ENCODE measurements at regions not wholly inside any gene's neighbourhood (a gene's known extent, or its start where the extent isn't known, plus 50 kb on each side); places are given as distances from the start of the nearest gene placed in this dataset.

- no peak for DNase-seq
Measured at GRCh38 chr4:178311997-178312396, 869.8 kb upstream of the AGA start.

- DNase-seq = no peak
Measured at GRCh38 chr4:178314287-178314686, 872.0 kb upstream of the AGA start.

GRCh38 chr4:178316211-178316610, 874.0 kb upstream of the AGA start:
- no peak for DNase-seq

GRCh38 chr4:178320003-178320402, 877.8 kb upstream of the AGA start:
- DNase-seq = no peak

GRCh38 chr4:178322524-178323183, 880.4 kb upstream of the AGA start:
- DNase-seq = no peak

- no peak for DNase-seq
Measured at GRCh38 chr4:178329226-178329872, 887.1 kb upstream of the AGA start.

- no peak for DNase-seq
Measured at GRCh38 chr4:178333355-178333754, 891.1 kb upstream of the AGA start.

- DNase-seq = no peak
Measured at GRCh38 chr4:178339769-178340168, 897.5 kb upstream of the AGA start.

GRCh38 chr4:178340468-178340867, 898.2 kb upstream of the AGA start:
- DNase-seq = no peak

GRCh38 chr4:178344096-178344495, 901.9 kb upstream of the AGA start:
- DNase-seq = no peak

GRCh38 chr4:178347111-178347510, 904.9 kb upstream of the AGA start:
- DNase-seq = no peak

GRCh38 chr4:178349601-178350000, 907.4 kb upstream of the AGA start:
- DNase-seq = no peak

- DNase-seq = no peak
Measured at GRCh38 chr4:178351185-178351584, 908.9 kb upstream of the AGA start.

GRCh38 chr4:178356725-178357124, 914.5 kb upstream of the AGA start:
- no peak for DNase-seq

- DNase-seq = no peak
Measured at GRCh38 chr4:178385481-178385880, 943.2 kb upstream of the AGA start.

GRCh38 chr4:178387756-178388155, 945.5 kb upstream of the AGA start:
- no peak for DNase-seq

- no peak for DNase-seq
Measured at GRCh38 chr4:178395798-178396197, 953.6 kb upstream of the AGA start.

- no peak for DNase-seq
Measured at GRCh38 chr4:178412455-178412854, 970.2 kb upstream of the AGA start.

GRCh38 chr4:178414042-178414441, 971.8 kb upstream of the AGA start:
- DNase-seq = no peak

GRCh38 chr4:178414881-178415446, 972.7 kb upstream of the AGA start:
- DNase-seq = no peak

- DNase-seq = no peak
Measured at GRCh38 chr4:178415925-178416324, 973.7 kb upstream of the AGA start.

- DNase-seq = no peak
Measured at GRCh38 chr4:178423366-178423765, 981.1 kb upstream of the AGA start.

GRCh38 chr4:178426871-178427270, 984.6 kb upstream of the AGA start:
- DNase-seq = no peak

GRCh38 chr4:178427663-178428062, 985.4 kb upstream of the AGA start:
- no peak for DNase-seq

Data from activated CD4-positive, alpha-beta T cell treated with anti-CD3 and anti-CD28 coated beads for 1 hour (primary cell).